ENCODE measurements at regions not wholly inside any gene's neighbourhood (a gene's known extent, or its start where the extent isn't known, plus 50 kb on each side); places are given as distances from the start of the nearest gene placed in this dataset.

DNA sequence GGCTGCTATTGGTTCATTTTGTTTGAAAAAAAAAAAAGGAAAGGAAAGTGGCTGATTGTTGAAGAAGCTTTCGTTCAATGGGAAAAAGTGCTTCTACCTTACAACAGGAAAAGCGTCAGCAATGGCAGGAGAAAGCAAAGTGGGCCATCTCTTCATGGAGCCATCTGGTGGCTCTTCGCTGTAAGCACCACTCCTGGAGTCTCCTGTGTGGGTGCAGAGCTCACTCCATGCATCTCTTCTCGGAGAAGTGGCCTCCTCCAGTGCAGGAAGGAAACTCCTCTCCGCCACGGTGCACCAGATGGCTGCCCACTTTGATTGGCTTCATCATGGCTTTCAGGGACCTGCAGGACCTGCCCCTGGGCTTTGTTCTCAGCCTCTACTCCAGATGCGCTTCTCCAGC lies 250.9 kb downstream of the PTEN start:
- peak; percentile 42 for DNase-seq (ENCODE audit: low read depth, low spot score)
- ChIA-PET POLR2A (no interaction called here), CTCF (interaction anchor here (0.6 to 0.7 kb wide), 2 partner anchors 103 to 383 kb away, joined by 3 to 5 read pairs; no protein-coding TSS in a partner anchor)
- Histone ChIP-seq H3K36me3 (ENCODE audit: control insufficient read depth, insufficient read depth, low read length) (no peaks in the 10 kb centered on the region), H3K27ac (ENCODE audit: low read length) (no peak overlapping the region), H3K4me3 (ENCODE audit: low read depth in 2 of 2, low read length in 2 of 2) (no peak overlapping the region), H3K27me3 (ENCODE audit: control insufficient read depth, insufficient read depth, low read length) (no peaks in the 10 kb centered on the region; the same call in 1 of the 2 replicates), H3K4me1 (ENCODE audit: control insufficient read depth, insufficient read depth, low read length) (no peaks in the 10 kb centered on the region), H3K9me3 (ENCODE audit: control insufficient read depth, insufficient read depth, low read depth, low read length) (no peaks in the 10 kb centered on the region)
- intact Hi-C loops (cut with micrococcal nuclease; ENCODE audit: unreplicated experiment) (loop anchor here (2.0 kb wide), 1 partner anchor 252 kb away; the partner anchor contains the start of genes KLLN and PTEN), in situ Hi-C loops (cut with HindIII; ENCODE audit: low pct_unique_long_range_greater_than_20kb, low sequenced_read_pairs) (no loop called here)
- no TSS peak for BruUV-seq (replicated peaks)
- TF ChIP-seq, protein P1, sequence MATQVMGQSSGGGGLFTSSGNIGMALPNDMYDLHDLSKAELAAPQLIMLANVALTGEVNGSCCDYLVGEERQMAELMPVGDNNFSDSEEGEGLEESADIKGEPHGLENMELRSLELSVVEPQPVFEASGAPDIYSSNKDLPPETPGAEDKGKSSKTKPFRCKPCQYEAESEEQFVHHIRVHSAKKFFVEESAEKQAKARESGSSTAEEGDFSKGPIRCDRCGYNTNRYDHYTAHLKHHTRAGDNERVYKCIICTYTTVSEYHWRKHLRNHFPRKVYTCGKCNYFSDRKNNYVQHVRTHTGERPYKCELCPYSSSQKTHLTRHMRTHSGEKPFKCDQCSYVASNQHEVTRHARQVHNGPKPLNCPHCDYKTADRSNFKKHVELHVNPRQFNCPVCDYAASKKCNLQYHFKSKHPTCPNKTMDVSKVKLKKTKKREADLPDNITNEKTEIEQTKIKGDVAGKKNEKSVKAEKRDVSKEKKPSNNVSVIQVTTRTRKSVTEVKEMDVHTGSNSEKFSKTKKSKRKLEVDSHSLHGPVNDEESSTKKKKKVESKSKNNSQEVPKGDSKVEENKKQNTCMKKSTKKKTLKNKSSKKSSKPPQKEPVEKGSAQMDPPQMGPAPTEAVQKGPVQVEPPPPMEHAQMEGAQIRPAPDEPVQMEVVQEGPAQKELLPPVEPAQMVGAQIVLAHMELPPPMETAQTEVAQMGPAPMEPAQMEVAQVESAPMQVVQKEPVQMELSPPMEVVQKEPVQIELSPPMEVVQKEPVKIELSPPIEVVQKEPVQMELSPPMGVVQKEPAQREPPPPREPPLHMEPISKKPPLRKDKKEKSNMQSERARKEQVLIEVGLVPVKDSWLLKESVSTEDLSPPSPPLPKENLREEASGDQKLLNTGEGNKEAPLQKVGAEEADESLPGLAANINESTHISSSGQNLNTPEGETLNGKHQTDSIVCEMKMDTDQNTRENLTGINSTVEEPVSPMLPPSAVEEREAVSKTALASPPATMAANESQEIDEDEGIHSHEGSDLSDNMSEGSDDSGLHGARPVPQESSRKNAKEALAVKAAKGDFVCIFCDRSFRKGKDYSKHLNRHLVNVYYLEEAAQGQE (IDR thresholded peaks at IDR 0.05; ENCODE audit: insufficient read depth in 1 of 2, low read depth in 2 of 2, low read length in 1 of 2), result no peak
- TF ChIP-seq, protein P2, sequence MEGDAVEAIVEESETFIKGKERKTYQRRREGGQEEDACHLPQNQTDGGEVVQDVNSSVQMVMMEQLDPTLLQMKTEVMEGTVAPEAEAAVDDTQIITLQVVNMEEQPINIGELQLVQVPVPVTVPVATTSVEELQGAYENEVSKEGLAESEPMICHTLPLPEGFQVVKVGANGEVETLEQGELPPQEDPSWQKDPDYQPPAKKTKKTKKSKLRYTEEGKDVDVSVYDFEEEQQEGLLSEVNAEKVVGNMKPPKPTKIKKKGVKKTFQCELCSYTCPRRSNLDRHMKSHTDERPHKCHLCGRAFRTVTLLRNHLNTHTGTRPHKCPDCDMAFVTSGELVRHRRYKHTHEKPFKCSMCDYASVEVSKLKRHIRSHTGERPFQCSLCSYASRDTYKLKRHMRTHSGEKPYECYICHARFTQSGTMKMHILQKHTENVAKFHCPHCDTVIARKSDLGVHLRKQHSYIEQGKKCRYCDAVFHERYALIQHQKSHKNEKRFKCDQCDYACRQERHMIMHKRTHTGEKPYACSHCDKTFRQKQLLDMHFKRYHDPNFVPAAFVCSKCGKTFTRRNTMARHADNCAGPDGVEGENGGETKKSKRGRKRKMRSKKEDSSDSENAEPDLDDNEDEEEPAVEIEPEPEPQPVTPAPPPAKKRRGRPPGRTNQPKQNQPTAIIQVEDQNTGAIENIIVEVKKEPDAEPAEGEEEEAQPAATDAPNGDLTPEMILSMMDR (IDR thresholded peaks at IDR 0.05), result peak; percentile 79
- ATAC-seq, result peak; percentile 80

DNA sequence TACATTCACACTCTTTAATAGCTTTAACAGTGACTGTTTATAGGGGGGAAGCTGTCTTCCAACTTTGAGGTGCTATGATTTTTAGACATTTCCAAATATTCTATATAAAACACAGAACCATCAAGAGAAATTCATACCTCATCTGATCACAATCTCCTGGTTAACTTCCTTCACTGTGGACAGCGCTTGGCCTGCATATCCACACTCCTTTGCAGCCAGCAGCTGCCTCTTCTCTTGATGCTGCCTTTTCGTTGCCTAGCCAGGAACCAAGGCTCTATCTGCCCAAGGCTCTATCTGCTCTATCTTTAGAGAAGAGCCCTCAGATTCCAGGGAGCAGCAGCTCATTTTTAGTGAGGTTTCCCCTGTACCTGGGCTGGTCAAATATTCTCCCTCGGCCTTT lies 252.0 kb downstream of the PTEN start:
- Histone ChIP-seq H3K4me3 (ENCODE audit: low read depth in 2 of 2, low read length in 2 of 2) (no peak overlapping the region), H3K4me1 (ENCODE audit: control insufficient read depth, insufficient read depth, low read length) (no peaks in the 10 kb centered on the region), H3K27ac (ENCODE audit: low read length) (no peak overlapping the region), H3K27me3 (ENCODE audit: control insufficient read depth, insufficient read depth, low read length) (no peaks in the 10 kb centered on the region; the same call in 1 of the 2 replicates), H3K36me3 (ENCODE audit: control insufficient read depth, insufficient read depth, low read length) (no peaks in the 10 kb centered on the region), H3K9me3 (ENCODE audit: control insufficient read depth, insufficient read depth, low read depth, low read length) (no peaks in the 10 kb centered on the region)
- intact Hi-C loops (cut with micrococcal nuclease; ENCODE audit: unreplicated experiment), result loop anchor here (2.0 kb wide), 1 partner anchor 253 kb away; the partner anchor contains the start of genes KLLN and PTEN
- POLR2A ChIA-PET, result no interaction called here
- CTCF ChIA-PET, result no interaction called here
- in situ Hi-C loops (cut with HindIII; ENCODE audit: low pct_unique_long_range_greater_than_20kb, low sequenced_read_pairs), result no loop called here
- no peak for DNase-seq (ENCODE audit: low read depth, low spot score)
- no TSS peak for BruUV-seq (replicated peaks)
- TF ChIP-seq TCF7L2 (IDR thresholded peaks at IDR 0.05; ENCODE audit: low read depth, low read length) (no peak), SIN3A (IDR thresholded peaks at IDR 0.05; ENCODE audit: borderline replicate concordance, insufficient read depth, low read depth, low read length) (no peak), POLR2AphosphoS5 (IDR thresholded peaks at IDR 0.05; ENCODE audit: low read depth, low read length) (no peak)
- TF ChIP-seq, protein P1 (IDR thresholded peaks at IDR 0.05; ENCODE audit: insufficient read depth in 1 of 2, low read depth in 2 of 2, low read length in 1 of 2), result no peak
- TF ChIP-seq, protein P2 (IDR thresholded peaks at IDR 0.05), result no peak
- no peak for ATAC-seq

Measured in Panc1 (cell line).